Astrocyte (in vitro differentiated cells and primary cell): ENCODE measurements at regions not wholly inside any gene's neighbourhood (a gene's known extent, or its start where the extent isn't known, plus 50 kb on each side); places are given as distances from the start of the nearest gene placed in this dataset.

Experiments used
- DNase-seq: peaks from one replicate; pipeline ENCODE4 v3.0.0-alpha.2; 2010; ENCODE audit warnings: low read depth
- FAIRE-seq: peaks from 2 replicates; lab custom pipeline; 2011; peaks lifted over from hg19 to GRCh38; lab: Jason Lieb, UNC
- H2AFZ ChIP-seq: 2 replicates; pipeline ENCODE4 v1.6.0; 2012; ENCODE audit warnings: low read depth, low read length, inconsistent platforms
- H3K27ac ChIP-seq: 2 replicates; pipeline ENCODE4 v1.5.1; 2011; ENCODE audit warnings: low read depth, low read length, inconsistent platforms
- H3K27me3 ChIP-seq: 2 replicates; pipeline ENCODE4 v1.6.0; 2011; ENCODE audit warnings: low read length, inconsistent platforms; ENCODE audit not compliant: insufficient read depth
- H3K36me3 ChIP-seq: 2 replicates; pipeline ENCODE4 v1.5.1; 2011; ENCODE audit warnings: low read length, inconsistent platforms; ENCODE audit not compliant: insufficient read depth
- H3K4me1 ChIP-seq: 2 replicates; pipeline ENCODE4 v1.5.1; 2011; ENCODE audit warnings: low read length, inconsistent platforms; ENCODE audit not compliant: insufficient read depth
- H3K4me2 ChIP-seq: 2 replicates; pipeline ENCODE4 v1.6.0; 2012; ENCODE audit warnings: low read length, inconsistent platforms
- H3K4me3 ChIP-seq: 2 replicates; pipeline ENCODE4 v1.5.1; 2011; ENCODE audit warnings: low read depth, mild to moderate bottlenecking, low read length, inconsistent platforms; ENCODE audit not compliant: insufficient read depth
- H3K79me2 ChIP-seq: 2 replicates; pipeline ENCODE4 v1.6.0; 2012; ENCODE audit warnings: mild to moderate bottlenecking, low read length, inconsistent platforms; ENCODE audit not compliant: insufficient read depth
- H3K9ac ChIP-seq: 2 replicates; pipeline ENCODE4 v1.6.0; 2012; ENCODE audit warnings: mild to moderate bottlenecking, low read length, inconsistent platforms
- H3K9me3 ChIP-seq: 2 replicates; pipeline ENCODE4 v1.5.1; 2012; ENCODE audit warnings: low read depth, mild to moderate bottlenecking, low read length, inconsistent platforms; ENCODE audit not compliant: insufficient read depth
- H4K20me1 ChIP-seq: 2 replicates; pipeline ENCODE4 v1.6.0; 2012; ENCODE audit warnings: low read length, inconsistent platforms; ENCODE audit not compliant: insufficient read depth
- H3K27ac Mint-ChIP-seq: one replicate; pipeline ENCODE4 v1.8.0; 2021; ENCODE audit warnings: mild to moderate bottlenecking, mixed read lengths; ENCODE audit not compliant: unreplicated experiment
- H3K27me3 Mint-ChIP-seq: one replicate; pipeline ENCODE4 v1.8.0; 2021; ENCODE audit warnings: low read depth, mixed read lengths; ENCODE audit not compliant: unreplicated experiment
- H3K36me3 Mint-ChIP-seq: one replicate; pipeline ENCODE4 v1.8.0; 2021; ENCODE audit warnings: low read depth, mixed read lengths; ENCODE audit not compliant: unreplicated experiment
- H3K4me1 Mint-ChIP-seq: one replicate; pipeline ENCODE4 v1.8.0; 2021; ENCODE audit warnings: low read depth, mixed read lengths; ENCODE audit not compliant: unreplicated experiment
- H3K4me3 Mint-ChIP-seq: one replicate; pipeline ENCODE4 v1.8.0; 2021; ENCODE audit warnings: mild to moderate bottlenecking, moderate library complexity, mixed read lengths; ENCODE audit not compliant: unreplicated experiment
- H3K9me3 Mint-ChIP-seq: one replicate; pipeline ENCODE4 v1.8.0; 2021; ENCODE audit warnings: mild to moderate bottlenecking, mixed read lengths; ENCODE audit not compliant: unreplicated experiment
- CTCF ChIP-seq: IDR thresholded peaks from 2 replicates; pipeline ENCODE4 v1.5.1; 2011; ENCODE audit warnings: low read depth, mild to moderate bottlenecking, inconsistent platforms, low read length, moderate library complexity; ENCODE audit not compliant: insufficient read depth
- EZH2 ChIP-seq: IDR thresholded peaks from 2 replicates; pipeline ENCODE4 v1.6.1; 2012; ENCODE audit warnings: mild to moderate bottlenecking, low read length, inconsistent platforms; ENCODE audit not compliant: insufficient read depth

GRCh38 chr6:22466665-22467245, 102.6 kb upstream of the HDGFL1 start:
- no peaks in the 10 kb centered on the region for H3K9me3 Mint-ChIP-seq
- Histone ChIP-seq H3K27me3 (no peaks in the 10 kb centered on the region), H3K4me1 (peaks cover 11% of the 10 kb centered on the region), H3K9ac (no peak overlapping the region), H3K9me3 (no peaks in the 10 kb centered on the region), H3K27ac (no peak overlapping the region), H3K4me2 (no peak overlapping the region), H3K79me2 (no peaks in the 10 kb centered on the region), H3K36me3 (no peaks in the 10 kb centered on the region), H2AFZ (no peak overlapping the region), H4K20me1 (no peaks in the 10 kb centered on the region), H3K4me3 (no peak overlapping the region)
- FAIRE-seq (no peak), DNase-seq (no peak)
- peaks cover 6% of the 10 kb centered on the region for H3K4me1 Mint-ChIP-seq
- no peaks in the 10 kb centered on the region for H3K27me3 Mint-ChIP-seq
- H3K4me3 Mint-ChIP-seq, result no peak overlapping the region
- TF ChIP-seq EZH2, result no peak
- no peaks in the 10 kb centered on the region for H3K36me3 Mint-ChIP-seq
- H3K27ac Mint-ChIP-seq, result no peak overlapping the region

GRCh38 chr6:22467645-22468044, 101.7 kb upstream of the HDGFL1 start:
- Mint-ChIP-seq H3K36me3 (no peaks in the 10 kb centered on the region), H3K4me3 (no peak overlapping the region), H3K27me3 (no peaks in the 10 kb centered on the region), H3K9me3 (no peaks in the 10 kb centered on the region), H3K27ac (no peak overlapping the region), H3K4me1 (peaks cover 6% of the 10 kb centered on the region)
- H3K27ac ChIP-seq, result no peak overlapping the region
- H2AFZ ChIP-seq, result no peak overlapping the region
- H3K9ac ChIP-seq, result no peak overlapping the region
- FAIRE-seq (no peak), DNase-seq (no peak)
- H3K27me3 ChIP-seq, result no peaks in the 10 kb centered on the region
- peaks cover 11% of the 10 kb centered on the region for H3K4me1 ChIP-seq
- no peaks in the 10 kb centered on the region for H3K9me3 ChIP-seq
- H3K4me2 ChIP-seq, result no peak overlapping the region
- H4K20me1 ChIP-seq, result no peaks in the 10 kb centered on the region
- no peaks in the 10 kb centered on the region for H3K79me2 ChIP-seq
- TF ChIP-seq EZH2 (no peak), CTCF (no peak)
- H3K4me3 ChIP-seq, result no peak overlapping the region
- no peaks in the 10 kb centered on the region for H3K36me3 ChIP-seq

GRCh38 chr6:22468256-22468965, 101.0 kb upstream of the HDGFL1 start:
- Mint-ChIP-seq H3K27ac (no peak overlapping the region), H3K27me3 (no peaks in the 10 kb centered on the region), H3K4me1 (peaks cover 6% of the 10 kb centered on the region), H3K36me3 (no peaks in the 10 kb centered on the region), H3K9me3 (no peaks in the 10 kb centered on the region), H3K4me3 (no peak overlapping the region)
- H3K9me3 ChIP-seq, result no peaks in the 10 kb centered on the region
- FAIRE-seq (no peak), DNase-seq (peak; percentile 39)
- no peak overlapping the region for H2AFZ ChIP-seq
- H3K4me3 ChIP-seq, result no peak overlapping the region
- no peaks in the 10 kb centered on the region for H4K20me1 ChIP-seq
- H3K27me3 ChIP-seq, result no peaks in the 10 kb centered on the region
- no peaks in the 10 kb centered on the region for H3K79me2 ChIP-seq
- H3K36me3 ChIP-seq, result no peaks in the 10 kb centered on the region
- peaks cover 11% of the 10 kb centered on the region for H3K4me1 ChIP-seq
- H3K27ac ChIP-seq, result no peak overlapping the region
- no peak overlapping the region for H3K9ac ChIP-seq
- TF ChIP-seq CTCF, result no peak
- no peak for TF ChIP-seq EZH2
- peak overlapping the region; percentile 0 for H3K4me2 ChIP-seq
